ENCODE measurements at regions not wholly inside any gene's neighbourhood (a gene's known extent, or its start where the extent isn't known, plus 50 kb on each side); places are given as distances from the start of the nearest gene placed in this dataset.
"Not testable (repeated sequence)": the region's sequence is repeated elsewhere in the genome, so short reads cannot be mapped to it uniquely, and the experiment has no call there.

DNA sequence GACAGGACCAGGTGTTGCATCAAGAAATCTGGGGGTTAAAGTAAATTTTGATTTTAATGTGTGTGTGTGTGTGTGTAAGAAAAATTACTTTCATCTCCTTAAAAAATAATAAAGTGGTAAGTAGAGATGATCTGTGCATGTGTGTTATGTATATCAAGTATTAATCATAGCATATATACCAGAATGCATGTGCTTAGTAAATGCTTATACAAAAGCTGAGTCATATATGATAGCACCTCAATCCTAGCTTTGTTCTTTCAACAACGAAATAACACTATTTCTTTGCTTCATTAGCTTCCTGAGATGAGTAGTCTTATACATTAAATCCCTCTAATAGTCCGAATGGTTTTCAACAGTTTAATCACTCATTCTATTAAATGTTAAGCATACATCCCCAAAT is 899.6 kb upstream of the ANO3 start:
- Histone ChIP-seq H3K9ac (ENCODE audit: low read depth, low read length) (no peak overlapping the region), H3K36me3 (ENCODE audit: insufficient read depth, low read length) (no peaks in the 10 kb centered on the region), H3K9me3 (replicated peaks; ENCODE audit: low read length) (no peaks in the 10 kb centered on the region), H3K4me3 (ENCODE audit: low read length) (no peak overlapping the region), H3K27me3 (ENCODE audit: control insufficient read depth, insufficient read depth, low read length) (no peaks in the 10 kb centered on the region), H3K4me2 (ENCODE audit: low read length) (no peak overlapping the region), H3K4me1 (ENCODE audit: control insufficient read depth, insufficient read depth, low read length) (no peaks in the 10 kb centered on the region)

- Histone ChIP-seq H3K4me3 (ENCODE audit: low read length) (no peak overlapping the region), H3K4me2 (ENCODE audit: low read length) (no peak overlapping the region), H3K4me1 (ENCODE audit: control insufficient read depth, insufficient read depth, low read length) (no peaks in the 10 kb centered on the region), H3K27me3 (ENCODE audit: control insufficient read depth, insufficient read depth, low read length) (no peaks in the 10 kb centered on the region), H3K9me3 (replicated peaks; ENCODE audit: low read length) (no peaks in the 10 kb centered on the region), H3K36me3 (ENCODE audit: insufficient read depth, low read length) (no peaks in the 10 kb centered on the region), H3K9ac (ENCODE audit: low read depth, low read length) (no peak overlapping the region)
Observed at GRCh38 chr11:25435197-25435596, 896.7 kb upstream of the ANO3 start.

GRCh38 chr11:25436326-25436725 is 895.6 kb upstream of the ANO3 start:
- H3K4me3 ChIP-seq (ENCODE audit: low read length): no peak overlapping the region
- H3K9me3 ChIP-seq (replicated peaks; ENCODE audit: low read length): peaks cover 5% of the 10 kb centered on the region
- H3K4me1 ChIP-seq (ENCODE audit: control insufficient read depth, insufficient read depth, low read length): no peaks in the 10 kb centered on the region
- H3K27me3 ChIP-seq (ENCODE audit: control insufficient read depth, insufficient read depth, low read length): no peaks in the 10 kb centered on the region
- no peaks in the 10 kb centered on the region for H3K36me3 ChIP-seq (ENCODE audit: insufficient read depth, low read length)
- no peak overlapping the region for H3K9ac ChIP-seq (ENCODE audit: low read depth, low read length)
- no peak overlapping the region for H3K4me2 ChIP-seq (ENCODE audit: low read length)

- H3K4me1 ChIP-seq (ENCODE audit: control insufficient read depth, insufficient read depth, low read length): no peaks in the 10 kb centered on the region
- no peaks in the 10 kb centered on the region for H3K36me3 ChIP-seq (ENCODE audit: insufficient read depth, low read length)
- H3K27me3 ChIP-seq (ENCODE audit: control insufficient read depth, insufficient read depth, low read length): no peaks in the 10 kb centered on the region
- H3K9me3 ChIP-seq (replicated peaks; ENCODE audit: low read length): peaks cover 5% of the 10 kb centered on the region
- H3K4me3 ChIP-seq (ENCODE audit: low read length): no peak overlapping the region
- no peak overlapping the region for H3K4me2 ChIP-seq (ENCODE audit: low read length)
- H3K9ac ChIP-seq (ENCODE audit: low read depth, low read length): no peak overlapping the region
Observed at GRCh38 chr11:25441421-25441820, 890.5 kb upstream of the ANO3 start.

DNA sequence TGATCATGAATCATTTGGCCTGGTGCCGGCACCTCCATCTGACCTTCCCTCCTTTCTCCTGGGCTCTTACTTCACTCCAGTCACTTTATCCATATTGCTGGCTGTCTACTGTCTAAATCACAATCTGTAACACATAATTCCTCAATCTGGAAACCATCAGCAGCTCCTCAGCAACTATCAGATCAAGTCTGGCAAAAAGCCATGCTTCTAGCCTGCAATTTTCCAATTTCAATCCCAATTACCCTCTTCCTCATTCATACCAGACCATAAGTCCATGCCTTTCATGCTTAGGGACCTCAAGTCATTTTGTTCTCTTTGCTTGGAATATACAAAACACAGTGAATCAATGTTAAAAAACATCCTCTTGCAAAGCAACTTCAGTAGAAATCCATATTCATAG is 882.8 kb upstream of the ANO3 start:
- no peaks in the 10 kb centered on the region for H3K36me3 ChIP-seq (ENCODE audit: insufficient read depth, low read length)
- H3K9me3 ChIP-seq (replicated peaks; ENCODE audit: low read length): peaks cover 5% of the 10 kb centered on the region
- H3K4me2 ChIP-seq (ENCODE audit: low read length): no peak overlapping the region
- no peaks in the 10 kb centered on the region for H3K4me1 ChIP-seq (ENCODE audit: control insufficient read depth, insufficient read depth, low read length)
- H3K9ac ChIP-seq (ENCODE audit: low read depth, low read length): no peak overlapping the region
- no peaks in the 10 kb centered on the region for H3K27me3 ChIP-seq (ENCODE audit: control insufficient read depth, insufficient read depth, low read length)
- H3K4me3 ChIP-seq (ENCODE audit: low read length): no peak overlapping the region

- Histone ChIP-seq H3K9ac (ENCODE audit: low read depth, low read length) (no peak overlapping the region), H3K27me3 (ENCODE audit: control insufficient read depth, insufficient read depth, low read length) (no peaks in the 10 kb centered on the region), H3K4me2 (ENCODE audit: low read length) (no peak overlapping the region), H3K4me1 (ENCODE audit: control insufficient read depth, insufficient read depth, low read length) (no peaks in the 10 kb centered on the region), H3K9me3 (replicated peaks; ENCODE audit: low read length) (peaks cover 5% of the 10 kb centered on the region), H3K4me3 (ENCODE audit: low read length) (no peak overlapping the region), H3K36me3 (ENCODE audit: insufficient read depth, low read length) (no peaks in the 10 kb centered on the region)
Observed at GRCh38 chr11:25453471-25453870, 878.5 kb upstream of the ANO3 start.

GRCh38 chr11:25456211-25456610 is 875.7 kb upstream of the ANO3 start:
- H3K9ac ChIP-seq (ENCODE audit: low read depth, low read length): no peak overlapping the region

GRCh38 chr11:25483915-25484635 is 847.9 kb upstream of the ANO3 start:
- no peak overlapping the region for H3K4me3 ChIP-seq (ENCODE audit: low read length)
- no peak overlapping the region for H3K9ac ChIP-seq (ENCODE audit: low read depth, low read length)
- no peaks in the 10 kb centered on the region for H3K4me1 ChIP-seq (ENCODE audit: control insufficient read depth, insufficient read depth, low read length)
- H3K4me2 ChIP-seq (ENCODE audit: low read length): no peak overlapping the region
- H3K36me3 ChIP-seq (ENCODE audit: insufficient read depth, low read length): no peaks in the 10 kb centered on the region
- no peaks in the 10 kb centered on the region for H3K27me3 ChIP-seq (ENCODE audit: control insufficient read depth, insufficient read depth, low read length)
- peaks cover 6% of the 10 kb centered on the region for H3K9me3 ChIP-seq (replicated peaks; ENCODE audit: low read length)

More at GRCh38 chr11:25456211-25456610, 875.7 kb upstream of the ANO3 start:
- H3K4me2 ChIP-seq (ENCODE audit: low read length): no peak overlapping the region
- no peaks in the 10 kb centered on the region for H3K36me3 ChIP-seq (ENCODE audit: insufficient read depth, low read length)
- peaks cover 5% of the 10 kb centered on the region for H3K9me3 ChIP-seq (replicated peaks; ENCODE audit: low read length)
- H3K4me1 ChIP-seq (ENCODE audit: control insufficient read depth, insufficient read depth, low read length): no peaks in the 10 kb centered on the region
- no peaks in the 10 kb centered on the region for H3K27me3 ChIP-seq (ENCODE audit: control insufficient read depth, insufficient read depth, low read length)
- H3K4me3 ChIP-seq (ENCODE audit: low read length): no peak overlapping the region

- H3K36me3 ChIP-seq (ENCODE audit: insufficient read depth, low read length): no peaks in the 10 kb centered on the region
- no peaks in the 10 kb centered on the region for H3K27me3 ChIP-seq (ENCODE audit: control insufficient read depth, insufficient read depth, low read length)
- no peak overlapping the region for H3K9ac ChIP-seq (ENCODE audit: low read depth, low read length)
- H3K4me3 ChIP-seq (ENCODE audit: low read length): no peak overlapping the region
- H3K4me2 ChIP-seq (ENCODE audit: low read length): no peak overlapping the region
- H3K4me1 ChIP-seq (ENCODE audit: control insufficient read depth, insufficient read depth, low read length): no peaks in the 10 kb centered on the region
- peaks cover 6% of the 10 kb centered on the region for H3K9me3 ChIP-seq (replicated peaks; ENCODE audit: low read length)
Observed at GRCh38 chr11:25485315-25485714, 846.6 kb upstream of the ANO3 start.

- not testable (repeated sequence) for H3K4me1 ChIP-seq (ENCODE audit: control insufficient read depth, insufficient read depth, low read length); H3K9me3 ChIP-seq (replicated peaks; ENCODE audit: low read length); H3K4me3 ChIP-seq (ENCODE audit: low read length); H3K9ac ChIP-seq (ENCODE audit: low read depth, low read length); H3K27me3 ChIP-seq (ENCODE audit: control insufficient read depth, insufficient read depth, low read length); H3K36me3 ChIP-seq (ENCODE audit: insufficient read depth, low read length); H3K4me2 ChIP-seq (ENCODE audit: low read length)
Observed at GRCh38 chr11:25486338-25486737, 845.6 kb upstream of the ANO3 start.

DNA sequence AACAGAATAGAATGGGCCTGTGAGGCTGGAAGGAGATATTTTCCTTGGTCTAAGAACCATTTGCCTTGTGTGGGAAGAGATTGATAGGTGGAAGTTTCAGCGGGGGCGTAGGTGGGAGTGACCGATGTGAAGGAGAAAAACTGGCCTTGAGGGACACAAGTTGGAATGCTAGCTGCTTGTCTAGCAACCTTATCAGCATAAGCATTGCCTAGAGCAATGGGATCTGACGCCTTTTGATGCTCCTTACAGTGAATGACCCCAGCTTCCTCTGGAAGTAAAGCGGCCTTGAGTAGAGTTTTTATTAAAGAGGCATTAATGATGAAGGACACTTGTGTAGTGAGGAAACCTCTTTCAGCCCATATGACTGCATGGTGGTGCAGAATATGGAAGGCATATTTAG is 843.8 kb upstream of the ANO3 start:
- H3K4me1 ChIP-seq (ENCODE audit: control insufficient read depth, insufficient read depth, low read length); H3K36me3 ChIP-seq (ENCODE audit: insufficient read depth, low read length); H3K9ac ChIP-seq (ENCODE audit: low read depth, low read length); H3K4me2 ChIP-seq (ENCODE audit: low read length); H3K9me3 ChIP-seq (replicated peaks; ENCODE audit: low read length); H3K4me3 ChIP-seq (ENCODE audit: low read length); H3K27me3 ChIP-seq (ENCODE audit: control insufficient read depth, insufficient read depth, low read length): not testable (repeated sequence)

GRCh38 chr11:25501426-25501825 is 830.5 kb upstream of the ANO3 start:
- not testable (repeated sequence) for H3K4me3 ChIP-seq (ENCODE audit: low read length); H3K4me1 ChIP-seq (ENCODE audit: control insufficient read depth, insufficient read depth, low read length); H3K4me2 ChIP-seq (ENCODE audit: low read length); H3K9ac ChIP-seq (ENCODE audit: low read depth, low read length); H3K9me3 ChIP-seq (replicated peaks; ENCODE audit: low read length); H3K27me3 ChIP-seq (ENCODE audit: control insufficient read depth, insufficient read depth, low read length); H3K36me3 ChIP-seq (ENCODE audit: insufficient read depth, low read length)
